Sigmoid colon (tissue), 6 donors: ENCODE measurements at regions not wholly inside any gene's neighbourhood (a gene's known extent, or its start where the extent isn't known, plus 50 kb on each side); places are given as distances from the start of the nearest gene placed in this dataset.

ENCODE experiments used
- DNase-seq: peaks from one replicate; pipeline ENCODE4 v3.0.0-alpha.2; 2019
- H3K27ac ChIP-seq, 4 donors: fragments of 200-600 bp; sonication (generic); one replicate each; pipeline ENCODE4 v1.5.1; 2016 to 2019; ENCODE audit warnings: mild to moderate bottlenecking in 1 of 4
- H3K27me3 ChIP-seq, 3 donors: fragments of 200-600 bp; sonication (generic); one replicate each; pipeline ENCODE4 v1.5.1; 2019; ENCODE audit warnings: mild to moderate bottlenecking in 1 of 3
- H3K36me3 ChIP-seq, 4 donors: fragments of 200-600 bp; sonication (generic); one replicate each; pipeline ENCODE4 v1.5.1; 2016 to 2019
- H3K4me1 ChIP-seq, 4 donors: fragments of 200-600 bp; sonication (generic); one replicate each; pipeline ENCODE4 v1.5.1; 2017 to 2019
- H3K4me3 ChIP-seq, 4 donors: fragments of 200-600 bp; sonication (generic); one replicate each; pipeline ENCODE4 v1.5.1; 2017 to 2019; ENCODE audit warnings: mild to moderate bottlenecking in 2 of 4, moderate library complexity in 1 of 4
- H3K9me3 ChIP-seq, 4 donors: fragments of 200-600 bp in 3 of 4; sonication (generic) in 3 of 4; one replicate each; pipeline versions ENCODE4 v1.5.1 to v1.6.1; 2013 to 2019
- EP300 ChIP-seq, 4 donors: sonication (generic); formaldehyde crosslinking; IDR thresholded peaks; one replicate each; pipeline ENCODE4 v1.6.1; 2017; ENCODE audit warnings: antibody characterized with exemption in 4 of 4
- POLR2A ChIP-seq, 2 donors: fragments of 450-650 bp; IDR thresholded peaks; one replicate each; pipeline ENCODE4 v1.6.1; 2016; ENCODE audit warnings: antibody characterized with exemption in 2 of 2, mild to moderate bottlenecking in 2 of 2, moderate library complexity in 2 of 2
- POLR2AphosphoS5 ChIP-seq, 4 donors: sonication (generic); formaldehyde crosslinking; IDR thresholded peaks; one replicate each; pipeline ENCODE4 v1.6.1; 2017; ENCODE audit warnings: antibody characterized with exemption in 4 of 4
- WGBS, 2 donors: extraction: QIAGEN DNeasy Blood & Tissue Kit; methylation state at CpG; one replicate each; pipeline ENCODE4 v1.1.7; 2013; 5-methylcytosine and 5-hydroxymethylcytosine counted together
- intact Hi-C: fragments of 100-400 bp; cut with DNase I; formaldehyde crosslinking; loops from one replicate; pipeline ENCODE4 v1.15.1; 2023
- TF ChIP-seq, protein P1 (sequence below), 4 experiments: fragments of 450-650 bp in 3 of 4; fragments of 200-600 bp in 1 of 4; IDR thresholded peaks; one replicate each; pipeline ENCODE4 v1.5.1; 2016 to 2019; ENCODE audit warnings: antibody characterized with exemption in 4 of 4, mild to moderate bottlenecking in 3 of 4, moderate library complexity in 2 of 4
- donor health status: healthy with polysubstance abuse.
- donor health status: healthy.

DNA sequence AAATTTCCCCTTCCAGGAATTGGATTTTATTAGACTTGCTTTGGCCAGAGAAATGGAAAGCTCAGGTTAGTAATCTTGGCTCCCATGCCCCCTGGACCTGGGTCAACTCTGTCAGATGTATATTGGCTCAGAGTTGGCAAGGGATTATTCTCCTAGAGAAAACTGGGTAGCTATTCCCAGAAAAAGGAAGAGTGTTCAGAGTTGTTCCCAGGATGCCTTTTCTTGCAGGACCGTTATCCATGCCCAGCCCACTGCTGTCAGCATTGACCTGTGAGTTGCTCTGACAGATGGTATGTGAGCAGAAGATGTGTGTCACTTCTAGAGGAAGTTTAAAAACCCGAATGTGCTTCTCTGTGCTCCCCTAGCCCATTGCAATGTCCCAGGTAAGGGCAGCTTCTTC lies 509.9 kb upstream of the ZFP42 start:
- intact Hi-C loops = no loop called here
- Histone ChIP-seq H3K9me3 (peaks cover 0 to 2% (median 0%) of the 10 kb centered on the region in 4 donors), H3K4me3 (no peak overlapping the region), H3K27ac (no peak overlapping the region), H3K27me3 (no peaks in the 10 kb centered on the region), H3K4me1 (peaks cover 0 to 9% (median 3%) of the 10 kb centered on the region in 4 donors), H3K36me3 (no peaks in the 10 kb centered on the region)
- DNase-seq = no peak
- TF ChIP-seq POLR2A (IDR thresholded peaks at IDR 0.05) (no peak), EP300 (IDR thresholded peaks at IDR 0.05) (no peak), POLR2AphosphoS5 (IDR thresholded peaks at IDR 0.05) (no peak)
- TF ChIP-seq, protein P1, sequence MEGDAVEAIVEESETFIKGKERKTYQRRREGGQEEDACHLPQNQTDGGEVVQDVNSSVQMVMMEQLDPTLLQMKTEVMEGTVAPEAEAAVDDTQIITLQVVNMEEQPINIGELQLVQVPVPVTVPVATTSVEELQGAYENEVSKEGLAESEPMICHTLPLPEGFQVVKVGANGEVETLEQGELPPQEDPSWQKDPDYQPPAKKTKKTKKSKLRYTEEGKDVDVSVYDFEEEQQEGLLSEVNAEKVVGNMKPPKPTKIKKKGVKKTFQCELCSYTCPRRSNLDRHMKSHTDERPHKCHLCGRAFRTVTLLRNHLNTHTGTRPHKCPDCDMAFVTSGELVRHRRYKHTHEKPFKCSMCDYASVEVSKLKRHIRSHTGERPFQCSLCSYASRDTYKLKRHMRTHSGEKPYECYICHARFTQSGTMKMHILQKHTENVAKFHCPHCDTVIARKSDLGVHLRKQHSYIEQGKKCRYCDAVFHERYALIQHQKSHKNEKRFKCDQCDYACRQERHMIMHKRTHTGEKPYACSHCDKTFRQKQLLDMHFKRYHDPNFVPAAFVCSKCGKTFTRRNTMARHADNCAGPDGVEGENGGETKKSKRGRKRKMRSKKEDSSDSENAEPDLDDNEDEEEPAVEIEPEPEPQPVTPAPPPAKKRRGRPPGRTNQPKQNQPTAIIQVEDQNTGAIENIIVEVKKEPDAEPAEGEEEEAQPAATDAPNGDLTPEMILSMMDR (IDR thresholded peaks at IDR 0.05) = no peak
- 71 to 78% methylated on average over 2 of the region's 2 CpGs for WGBS, 2 donors

DNA sequence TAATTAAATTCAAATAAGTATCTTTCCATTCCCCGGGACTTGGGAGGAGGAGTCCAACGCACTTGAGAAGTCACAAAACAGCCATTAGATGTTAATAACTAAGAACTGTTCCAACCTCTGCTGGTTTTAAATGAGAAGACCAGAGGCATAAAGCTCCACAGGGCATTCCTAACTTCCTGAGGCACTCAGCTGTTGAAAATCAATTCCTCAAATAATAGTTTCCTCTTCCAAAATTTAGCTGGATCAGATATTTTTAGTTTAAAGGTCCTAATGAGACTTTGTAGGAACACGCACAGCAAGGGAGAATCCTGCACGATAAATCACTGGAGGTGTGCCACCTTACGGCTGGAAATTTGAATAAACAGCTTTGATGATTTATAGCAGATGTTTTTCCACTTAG lies 504.3 kb upstream of the ZFP42 start:
- Histone ChIP-seq H3K9me3 (no peaks in the 10 kb centered on the region), H3K27ac (no peak overlapping the region), H3K36me3 (no peaks in the 10 kb centered on the region), H3K27me3 (no peaks in the 10 kb centered on the region), H3K4me3 (no peak overlapping the region), H3K4me1 (no peaks in the 10 kb centered on the region)
- DNase-seq = no peak
- intact Hi-C loops = no loop called here
- WGBS, 2 donors = 88 to 89% methylated on average over 5 of the region's 5 CpGs
- TF ChIP-seq EP300 (IDR thresholded peaks at IDR 0.05) (no peak), POLR2AphosphoS5 (IDR thresholded peaks at IDR 0.05) (no peak), POLR2A (IDR thresholded peaks at IDR 0.05) (no peak)
- TF ChIP-seq, protein P1 (IDR thresholded peaks at IDR 0.05) = no peak

DNA sequence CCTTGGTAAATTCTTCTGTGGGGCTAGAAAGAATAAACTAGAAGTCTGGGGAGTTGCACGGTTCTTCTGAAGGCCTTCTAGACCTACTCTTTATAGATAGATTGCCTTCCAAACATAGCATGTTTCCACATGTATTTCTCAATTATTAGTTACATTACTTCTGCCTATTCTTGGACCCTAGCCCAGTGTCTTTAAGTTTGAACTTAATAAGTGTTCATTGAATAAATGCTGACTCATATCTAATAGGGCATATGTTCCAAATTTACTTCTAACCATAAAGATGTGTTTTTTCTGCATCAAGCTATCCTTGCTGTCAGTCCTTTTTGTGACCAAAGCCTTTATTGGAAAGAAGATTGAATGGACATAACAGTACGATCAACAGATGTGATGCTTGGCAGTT lies 503.6 kb upstream of the ZFP42 start:
- 81 to 94% methylated on average over 2 of the region's 2 CpGs for WGBS, 2 donors
- H3K9me3 ChIP-seq = no peaks in the 10 kb centered on the region
- no peak overlapping the region for H3K27ac ChIP-seq
- no peaks in the 10 kb centered on the region for H3K4me1 ChIP-seq
- no peaks in the 10 kb centered on the region for H3K36me3 ChIP-seq
- no peak for TF ChIP-seq EP300 (IDR thresholded peaks at IDR 0.05)
- TF ChIP-seq, protein P1 (IDR thresholded peaks at IDR 0.05) = no peak
- no peak for TF ChIP-seq POLR2AphosphoS5 (IDR thresholded peaks at IDR 0.05)
- TF ChIP-seq POLR2A (IDR thresholded peaks at IDR 0.05) = no peak
- no peak overlapping the region for H3K4me3 ChIP-seq
- intact Hi-C loops = no loop called here
- no peak for DNase-seq
- H3K27me3 ChIP-seq = no peaks in the 10 kb centered on the region

DNA sequence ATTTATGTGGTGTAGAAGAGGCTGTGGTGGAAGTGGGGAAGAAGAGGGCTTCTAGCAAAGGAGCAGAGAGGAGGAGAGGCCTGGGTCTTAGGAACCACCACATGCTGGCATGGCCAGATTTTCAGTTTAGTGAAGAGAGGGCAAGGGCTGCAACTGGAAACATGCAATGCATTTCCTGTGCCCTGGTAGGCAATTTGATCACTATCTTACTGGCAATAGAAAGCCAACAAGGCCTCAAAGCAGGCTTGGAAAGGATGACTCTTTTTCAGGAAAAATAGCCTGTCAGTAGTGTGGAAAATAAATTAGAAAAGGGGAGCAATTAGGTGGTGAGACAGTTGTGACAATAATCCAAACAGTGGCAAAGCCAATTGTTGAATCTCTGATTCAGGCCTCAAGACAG lies 501.9 kb upstream of the ZFP42 start:
- H3K9me3 ChIP-seq = no peaks in the 10 kb centered on the region
- H3K4me3 ChIP-seq = no peak overlapping the region
- no peaks in the 10 kb centered on the region for H3K4me1 ChIP-seq
- TF ChIP-seq EP300 (IDR thresholded peaks at IDR 0.05) = no peak
- TF ChIP-seq POLR2AphosphoS5 (IDR thresholded peaks at IDR 0.05) = no peak
- TF ChIP-seq, protein P1 (IDR thresholded peaks at IDR 0.05) = no peak
- no peak for TF ChIP-seq POLR2A (IDR thresholded peaks at IDR 0.05)
- no peaks in the 10 kb centered on the region for H3K27me3 ChIP-seq
- no peaks in the 10 kb centered on the region for H3K36me3 ChIP-seq
- H3K27ac ChIP-seq = no peak overlapping the region
- intact Hi-C loops = no loop called here
- DNase-seq = no peak

DNA sequence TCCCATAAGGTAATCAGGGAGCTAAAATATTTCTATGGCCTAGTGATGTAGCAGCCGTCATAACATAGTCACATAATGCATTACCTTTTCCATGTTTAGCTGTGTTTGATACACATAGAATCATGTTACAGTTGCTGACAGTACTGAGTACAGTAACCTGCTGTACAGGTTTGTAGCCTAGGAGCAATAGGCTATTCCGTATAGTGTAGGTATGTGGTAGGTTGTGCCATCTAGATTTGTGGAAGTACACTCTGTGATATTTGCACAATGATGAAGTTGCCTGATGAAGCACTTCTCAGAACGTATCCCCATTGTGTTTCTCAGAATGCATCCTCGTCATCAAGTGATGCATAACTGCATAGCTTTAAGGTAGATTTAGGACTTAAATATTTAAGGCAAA lies 495.6 kb upstream of the ZFP42 start:
- intact Hi-C loops = no loop called here
- 79 to 83% methylated on average over 4 of the region's 4 CpGs for WGBS, 2 donors
- H3K27me3 ChIP-seq = no peaks in the 10 kb centered on the region
- no peaks in the 10 kb centered on the region for H3K36me3 ChIP-seq
- H3K4me3 ChIP-seq = no peak overlapping the region
- TF ChIP-seq POLR2AphosphoS5 (IDR thresholded peaks at IDR 0.05) (no peak), EP300 (IDR thresholded peaks at IDR 0.05) (no peak), POLR2A (IDR thresholded peaks at IDR 0.05) (no peak)
- TF ChIP-seq, protein P1 (IDR thresholded peaks at IDR 0.05) = no peak
- DNase-seq = no peak
- no peak overlapping the region for H3K27ac ChIP-seq
- no peaks in the 10 kb centered on the region for H3K9me3 ChIP-seq
- no peaks in the 10 kb centered on the region for H3K4me1 ChIP-seq
